ENCODE measurements at regions not wholly inside any gene's neighbourhood (a gene's known extent, or its start where the extent isn't known, plus 50 kb on each side); places are given as distances from the start of the nearest gene placed in this dataset.

GRCh38 chr3:170731281-170731680 is 138.7 kb downstream of the RPL22L1 start:
- no peak overlapping the region for H3K4me2 ChIP-seq (ENCODE audit: low read depth, low read length, poor library complexity, severe bottlenecking)
- no peaks in the 10 kb centered on the region for H3K9me3 ChIP-seq (ENCODE audit: insufficient read depth, low read length)
- no peaks in the 10 kb centered on the region for H4K20me1 ChIP-seq (ENCODE audit: low read depth, low read length)
- no peak overlapping the region for H3K4me3 ChIP-seq (ENCODE audit: insufficient read depth, low read length, poor library complexity, severe bottlenecking)
- no peaks in the 10 kb centered on the region for H3K27me3 ChIP-seq (ENCODE audit: low read length)
- H3K79me2 ChIP-seq (ENCODE audit: insufficient read depth, low read length), result no peaks in the 10 kb centered on the region
- no peaks in the 10 kb centered on the region for H3K36me3 ChIP-seq (ENCODE audit: low read length)
- TF ChIP-seq CTCF (IDR thresholded peaks at IDR 0.05; ENCODE audit: insufficient read depth, low read length, poor library complexity, severe bottlenecking) (no peak), EZH2phosphoT487 (conservative IDR thresholded peaks at IDR 0.05; ENCODE audit: low read length) (no peak)
- no peak overlapping the region for H3K27ac ChIP-seq (ENCODE audit: low read depth, low read length)
- H3K9ac ChIP-seq (ENCODE audit: low read length), result no peak overlapping the region
- H3F3A ChIP-seq (ENCODE audit: insufficient read depth), result no peaks in the 10 kb centered on the region
- H2AFZ ChIP-seq (ENCODE audit: low read depth, low read length, severe bottlenecking), result no peak overlapping the region
- H3K9me2 ChIP-seq (replicated peaks; ENCODE audit: insufficient read depth, low read length), result no peaks in the 10 kb centered on the region

- Histone ChIP-seq H3K36me3 (ENCODE audit: low read length) (no peaks in the 10 kb centered on the region), H3K4me3 (ENCODE audit: insufficient read depth, low read length, poor library complexity, severe bottlenecking) (no peak overlapping the region), H2AFZ (ENCODE audit: low read depth, low read length, severe bottlenecking) (no peak overlapping the region), H3K27me3 (ENCODE audit: low read length) (no peaks in the 10 kb centered on the region), H3F3A (ENCODE audit: insufficient read depth) (no peaks in the 10 kb centered on the region), H3K9ac (ENCODE audit: low read length) (no peak overlapping the region), H4K20me1 (ENCODE audit: low read depth, low read length) (no peaks in the 10 kb centered on the region), H3K4me2 (ENCODE audit: low read depth, low read length, poor library complexity, severe bottlenecking) (no peak overlapping the region), H3K27ac (ENCODE audit: low read depth, low read length) (no peak overlapping the region), H3K9me2 (replicated peaks; ENCODE audit: insufficient read depth, low read length) (no peaks in the 10 kb centered on the region), H3K79me2 (ENCODE audit: insufficient read depth, low read length) (no peaks in the 10 kb centered on the region), H3K9me3 (ENCODE audit: insufficient read depth, low read length) (no peaks in the 10 kb centered on the region)
- no peak for TF ChIP-seq CTCF (IDR thresholded peaks at IDR 0.05; ENCODE audit: insufficient read depth, low read length, poor library complexity, severe bottlenecking)
- no peak for TF ChIP-seq EZH2phosphoT487 (conservative IDR thresholded peaks at IDR 0.05; ENCODE audit: low read length)
Observed at GRCh38 chr3:170730071-170730812, 139.8 kb downstream of the RPL22L1 start.

GRCh38 chr3:170728181-170728580 is 141.8 kb downstream of the RPL22L1 start:
- Histone ChIP-seq H3K9me2 (replicated peaks; ENCODE audit: insufficient read depth, low read length) (no peaks in the 10 kb centered on the region), H3K9me3 (ENCODE audit: insufficient read depth, low read length) (no peaks in the 10 kb centered on the region), H3K4me2 (ENCODE audit: low read depth, low read length, poor library complexity, severe bottlenecking) (no peak overlapping the region), H3K27ac (ENCODE audit: low read depth, low read length) (no peak overlapping the region), H4K20me1 (ENCODE audit: low read depth, low read length) (no peaks in the 10 kb centered on the region), H3K27me3 (ENCODE audit: low read length) (no peaks in the 10 kb centered on the region), H3K9ac (ENCODE audit: low read length) (no peak overlapping the region), H2AFZ (ENCODE audit: low read depth, low read length, severe bottlenecking) (no peak overlapping the region), H3K4me3 (ENCODE audit: insufficient read depth, low read length, poor library complexity, severe bottlenecking) (no peak overlapping the region), H3K36me3 (ENCODE audit: low read length) (no peaks in the 10 kb centered on the region), H3K79me2 (ENCODE audit: insufficient read depth, low read length) (no peaks in the 10 kb centered on the region), H3F3A (ENCODE audit: insufficient read depth) (no peaks in the 10 kb centered on the region)
- TF ChIP-seq CTCF (IDR thresholded peaks at IDR 0.05; ENCODE audit: insufficient read depth, low read length, poor library complexity, severe bottlenecking) (no peak), EZH2phosphoT487 (conservative IDR thresholded peaks at IDR 0.05; ENCODE audit: low read length) (no peak)

All from SU-DHL-6 (cell line).